D721Med (cell line): ENCODE measurements at regions not wholly inside any gene's neighbourhood (a gene's known extent, or its start where the extent isn't known, plus 50 kb on each side); places are given as distances from the start of the nearest gene placed in this dataset.

Source experiments
- DNase-seq: peaks from one replicate; pipeline ENCODE4 v3.0.0; 2011; ENCODE audit warnings: low spot score; ENCODE audit not compliant: insufficient read length
- FAIRE-seq: peaks from 2 replicates; lab custom pipeline; 2011; peaks lifted over from hg19 to GRCh38; lab: Jason Lieb, UNC
- CTCF ChIP-seq: IDR thresholded peaks from 2 replicates; pipeline ENCODE4 v1.5.1; 2012; ENCODE audit warnings: mild to moderate bottlenecking, control low read depth; ENCODE audit not compliant: insufficient read depth; ENCODE audit errors: missing control alignments

- no peak for FAIRE-seq
- no peak for DNase-seq
- TF ChIP-seq CTCF, result no peak
Measured at GRCh38 chr6:14633479-14633878, 515.9 kb downstream of the CD83 start.

- no peak for FAIRE-seq
- DNase-seq, result no peak
- TF ChIP-seq CTCF, result no peak
Measured at GRCh38 chr6:14634072-14634471, 516.5 kb downstream of the CD83 start.

- TF ChIP-seq CTCF, result no peak
Measured at GRCh38 chr6:14635195-14635594, 517.6 kb downstream of the CD83 start.

GRCh38 chr6:14635934-14636591 is 518.5 kb downstream of the CD83 start:
- no peak for FAIRE-seq
- DNase-seq, result no peak
- TF ChIP-seq CTCF, result no peak

More at GRCh38 chr6:14635195-14635594, 517.6 kb downstream of the CD83 start:
- DNase-seq (no peak), FAIRE-seq (no peak)

GRCh38 chr6:14638435-14638905 is 520.9 kb downstream of the CD83 start:
- FAIRE-seq, result no peak
- no peak for DNase-seq
- TF ChIP-seq CTCF, result no peak

- DNase-seq (no peak), FAIRE-seq (no peak)
- TF ChIP-seq CTCF, result no peak
Measured at GRCh38 chr6:14638906-14639761, 521.6 kb downstream of the CD83 start.

GRCh38 chr6:14639983-14640599 is 522.5 kb downstream of the CD83 start:
- DNase-seq, result no peak
- TF ChIP-seq CTCF, result no peak
- no peak for FAIRE-seq
